Mammary epithelial cell (primary cell): ENCODE measurements at regions not wholly inside any gene's neighbourhood (a gene's known extent, or its start where the extent isn't known, plus 50 kb on each side); places are given as distances from the start of the nearest gene placed in this dataset.

Source experiments
- EZH2 ChIP-seq: IDR thresholded peaks from 2 replicates; pipeline ENCODE4 v1.6.1; 2012; ENCODE audit warnings: low read length, inconsistent platforms, borderline replicate concordance
- TF ChIP-seq, protein P1 (sequence below), 2 donors: IDR thresholded peaks in 1 of 2; conservative IDR thresholded peaks in 1 of 2; 2 replicates each; pipeline ENCODE4 v1.5.1; 2011 to 2012; ENCODE audit warnings: inconsistent platforms in 2 of 2, low read length in 2 of 2, mild to moderate bottlenecking in 2 of 2, control low read depth in 1 of 2, low read depth in 1 of 2; ENCODE audit not compliant: insufficient read depth in 1 of 2; ENCODE audit errors: extremely low read depth in 1 of 2

DNA sequence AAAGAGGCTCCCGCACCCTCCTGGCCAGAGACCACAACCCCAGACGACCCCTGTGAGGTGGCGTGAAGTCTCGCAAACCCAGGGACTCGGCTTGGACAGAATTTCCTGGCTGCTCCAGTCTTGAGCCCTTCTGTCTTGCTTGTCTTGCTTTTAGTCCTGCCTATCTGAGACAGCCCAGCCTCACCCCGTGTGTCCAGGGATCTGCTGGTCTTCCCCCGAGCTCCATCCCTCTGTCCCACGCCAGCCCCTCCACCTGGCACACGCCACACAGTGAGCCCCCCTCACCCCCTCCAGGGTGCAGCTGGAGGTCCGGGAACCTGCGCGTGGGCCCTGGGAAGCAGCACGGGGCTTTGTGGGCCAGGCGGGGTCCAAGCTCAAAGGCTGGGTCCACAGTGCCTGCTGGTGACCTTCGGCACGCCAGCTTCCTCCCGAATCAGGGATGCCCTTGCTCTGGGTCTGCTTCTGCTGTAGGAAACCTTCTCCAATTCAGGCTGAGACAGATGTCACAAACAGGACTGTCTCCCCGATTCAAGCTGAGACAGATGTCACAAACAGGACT, 97.1 kb downstream of the SIK1 start:
- TF ChIP-seq, protein P1, sequence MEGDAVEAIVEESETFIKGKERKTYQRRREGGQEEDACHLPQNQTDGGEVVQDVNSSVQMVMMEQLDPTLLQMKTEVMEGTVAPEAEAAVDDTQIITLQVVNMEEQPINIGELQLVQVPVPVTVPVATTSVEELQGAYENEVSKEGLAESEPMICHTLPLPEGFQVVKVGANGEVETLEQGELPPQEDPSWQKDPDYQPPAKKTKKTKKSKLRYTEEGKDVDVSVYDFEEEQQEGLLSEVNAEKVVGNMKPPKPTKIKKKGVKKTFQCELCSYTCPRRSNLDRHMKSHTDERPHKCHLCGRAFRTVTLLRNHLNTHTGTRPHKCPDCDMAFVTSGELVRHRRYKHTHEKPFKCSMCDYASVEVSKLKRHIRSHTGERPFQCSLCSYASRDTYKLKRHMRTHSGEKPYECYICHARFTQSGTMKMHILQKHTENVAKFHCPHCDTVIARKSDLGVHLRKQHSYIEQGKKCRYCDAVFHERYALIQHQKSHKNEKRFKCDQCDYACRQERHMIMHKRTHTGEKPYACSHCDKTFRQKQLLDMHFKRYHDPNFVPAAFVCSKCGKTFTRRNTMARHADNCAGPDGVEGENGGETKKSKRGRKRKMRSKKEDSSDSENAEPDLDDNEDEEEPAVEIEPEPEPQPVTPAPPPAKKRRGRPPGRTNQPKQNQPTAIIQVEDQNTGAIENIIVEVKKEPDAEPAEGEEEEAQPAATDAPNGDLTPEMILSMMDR (conservative IDR thresholded peaks at IDR 0.05 in 1 of 2, IDR thresholded peaks at IDR 0.05 in 1 of 2; ENCODE audit: extremely low read depth in 1 of 2, insufficient read depth in 1 of 2, low read depth in 1 of 2, low read length in 2 of 2), result no peak
- TF ChIP-seq EZH2, result no peak
